Sigmoid colon (tissue), 6 donors: ENCODE measurements at regions not wholly inside any gene's neighbourhood (a gene's known extent, or its start where the extent isn't known, plus 50 kb on each side); places are given as distances from the start of the nearest gene placed in this dataset.
A peak's percentile ranks its signal among the peaks of the same experiment; 100 is the strongest.
"Not testable (repeated sequence)": the region's sequence is repeated elsewhere in the genome, so short reads cannot be mapped to it uniquely, and the experiment has no call there.

ENCODE experiments used
- DNase-seq: peaks from one replicate; pipeline ENCODE4 v3.0.0-alpha.2; 2019
- H3K27ac ChIP-seq, 4 donors: fragments of 200-600 bp; sonication (generic); one replicate each; pipeline ENCODE4 v1.5.1; 2016 to 2019; ENCODE audit warnings: mild to moderate bottlenecking in 1 of 4
- H3K27me3 ChIP-seq, 3 donors: fragments of 200-600 bp; sonication (generic); one replicate each; pipeline ENCODE4 v1.5.1; 2019; ENCODE audit warnings: mild to moderate bottlenecking in 1 of 3
- H3K36me3 ChIP-seq, 4 donors: fragments of 200-600 bp; sonication (generic); one replicate each; pipeline ENCODE4 v1.5.1; 2016 to 2019
- H3K4me1 ChIP-seq, 4 donors: fragments of 200-600 bp; sonication (generic); one replicate each; pipeline ENCODE4 v1.5.1; 2017 to 2019
- H3K4me3 ChIP-seq, 4 donors: fragments of 200-600 bp; sonication (generic); one replicate each; pipeline ENCODE4 v1.5.1; 2017 to 2019; ENCODE audit warnings: mild to moderate bottlenecking in 2 of 4, moderate library complexity in 1 of 4
- H3K9me3 ChIP-seq, 4 donors: fragments of 200-600 bp in 3 of 4; sonication (generic) in 3 of 4; one replicate each; pipeline versions ENCODE4 v1.5.1 to v1.6.1; 2013 to 2019
- EP300 ChIP-seq, 4 donors: sonication (generic); formaldehyde crosslinking; IDR thresholded peaks; one replicate each; pipeline ENCODE4 v1.6.1; 2017; ENCODE audit warnings: antibody characterized with exemption in 4 of 4
- POLR2A ChIP-seq, 2 donors: fragments of 450-650 bp; IDR thresholded peaks; one replicate each; pipeline ENCODE4 v1.6.1; 2016; ENCODE audit warnings: antibody characterized with exemption in 2 of 2, mild to moderate bottlenecking in 2 of 2, moderate library complexity in 2 of 2
- POLR2AphosphoS5 ChIP-seq, 4 donors: sonication (generic); formaldehyde crosslinking; IDR thresholded peaks; one replicate each; pipeline ENCODE4 v1.6.1; 2017; ENCODE audit warnings: antibody characterized with exemption in 4 of 4
- WGBS, 2 donors: extraction: QIAGEN DNeasy Blood & Tissue Kit; methylation state at CpG; one replicate each; pipeline ENCODE4 v1.1.7; 2013; 5-methylcytosine and 5-hydroxymethylcytosine counted together
- intact Hi-C: fragments of 100-400 bp; cut with DNase I; formaldehyde crosslinking; loops from one replicate; pipeline ENCODE4 v1.15.1; 2023
- TF ChIP-seq, protein P1 (sequence below), 4 experiments: fragments of 450-650 bp in 3 of 4; fragments of 200-600 bp in 1 of 4; IDR thresholded peaks; one replicate each; pipeline ENCODE4 v1.5.1; 2016 to 2019; ENCODE audit warnings: antibody characterized with exemption in 4 of 4, mild to moderate bottlenecking in 3 of 4, moderate library complexity in 2 of 4
- donor health status: healthy with polysubstance abuse.
- donor health status: healthy.

DNA sequence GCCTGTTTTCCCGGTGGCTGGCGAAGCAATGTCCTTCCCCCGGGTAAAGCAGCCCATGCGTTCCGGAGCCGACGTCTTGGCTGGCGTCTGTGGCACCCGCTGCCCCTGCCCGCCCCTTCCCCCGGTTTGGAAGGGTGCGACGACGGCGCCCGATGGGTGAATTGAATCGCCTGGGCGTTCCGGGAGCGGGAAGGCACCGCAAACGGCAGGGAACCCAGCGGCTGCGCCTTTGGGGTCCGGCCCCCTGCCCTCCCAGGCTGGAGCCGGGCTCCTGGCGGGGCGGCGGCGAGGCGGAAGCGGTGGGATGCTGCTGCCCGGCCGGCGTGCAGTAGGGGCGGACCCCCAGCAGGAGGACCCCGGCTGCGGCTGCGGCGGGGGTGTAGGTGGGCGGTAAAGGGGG, 123.6 kb upstream of the RHOU start:
- 97% methylated on average over 20 of the region's 41 CpGs; no CpG with 5 or more reads in 1 of the 2 donors for WGBS, 2 donors
- not testable (repeated sequence) for H3K27ac ChIP-seq, DNase-seq

DNA sequence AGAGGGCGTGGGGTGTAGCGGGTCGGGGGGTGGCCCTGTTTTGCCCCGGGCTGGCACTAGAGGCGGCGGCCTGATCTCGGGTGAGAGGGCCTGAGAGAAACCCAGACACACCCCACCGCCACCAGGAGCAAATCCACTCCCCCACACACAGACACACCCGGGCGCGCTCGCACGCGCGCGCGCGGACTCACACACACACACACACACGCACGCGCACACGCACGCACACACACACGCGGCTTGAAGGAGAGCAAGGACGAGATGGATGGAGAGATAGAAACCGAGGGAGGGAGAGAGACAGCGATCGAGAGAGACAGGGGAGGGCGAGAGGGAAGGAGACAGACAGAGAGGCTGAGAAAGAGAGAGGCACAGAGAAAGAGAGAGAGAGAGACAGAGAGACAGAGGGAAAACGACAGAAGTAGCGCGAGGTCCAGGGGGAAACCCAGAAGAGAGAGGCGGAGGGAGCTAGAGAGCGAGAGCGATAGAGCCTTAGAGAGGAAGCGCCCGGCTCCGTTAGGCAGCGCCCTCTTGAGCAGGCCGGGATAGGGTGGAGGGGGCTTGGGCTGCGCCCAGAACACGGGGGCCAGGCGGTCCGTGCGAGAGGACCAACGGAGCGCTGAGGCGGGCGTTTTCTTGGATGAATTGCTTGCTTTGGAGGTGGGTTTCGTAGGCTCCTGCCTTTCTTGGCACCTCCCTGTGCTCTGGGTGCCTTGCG, 113.1 kb upstream of the RHOU start:
- 59 to 95% methylated on average over 9 to 20 of the region's 52 CpGs for WGBS, 2 donors
- H3K36me3 ChIP-seq, intact Hi-C loops, H3K27me3 ChIP-seq, H3K4me3 ChIP-seq, H3K4me1 ChIP-seq, H3K27ac ChIP-seq, H3K9me3 ChIP-seq: not testable (repeated sequence)
- DNase-seq: peak; percentile 83

More for the DNA sequence above, 123.6 kb upstream of the RHOU start:
- H3K4me3 ChIP-seq, H3K36me3 ChIP-seq, intact Hi-C loops, H3K9me3 ChIP-seq, H3K27me3 ChIP-seq, H3K4me1 ChIP-seq: not testable (repeated sequence)

DNA sequence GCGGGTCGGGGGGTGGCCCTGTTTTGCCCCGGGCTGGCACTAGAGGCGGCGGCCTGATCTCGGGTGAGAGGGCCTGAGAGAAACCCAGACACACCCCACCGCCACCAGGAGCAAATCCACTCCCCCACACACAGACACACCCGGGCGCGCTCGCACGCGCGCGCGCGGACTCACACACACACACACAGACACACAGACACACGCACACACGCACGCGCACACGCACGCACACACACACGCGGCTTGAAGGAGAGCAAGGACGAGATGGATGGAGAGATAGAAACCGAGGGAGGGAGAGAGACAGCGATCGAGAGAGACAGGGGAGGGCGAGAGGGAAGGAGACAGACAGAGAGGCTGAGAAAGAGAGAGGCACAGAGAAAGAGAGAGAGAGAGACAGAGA, 108.8 kb upstream of the RHOU start:
- 92% methylated on average over 19 of the region's 30 CpGs; no CpG with 5 or more reads in 1 of the 2 donors for WGBS, 2 donors
- H3K27me3 ChIP-seq, H3K36me3 ChIP-seq, H3K4me3 ChIP-seq, DNase-seq, H3K4me1 ChIP-seq, intact Hi-C loops, H3K27ac ChIP-seq, H3K9me3 ChIP-seq: not testable (repeated sequence)

DNA sequence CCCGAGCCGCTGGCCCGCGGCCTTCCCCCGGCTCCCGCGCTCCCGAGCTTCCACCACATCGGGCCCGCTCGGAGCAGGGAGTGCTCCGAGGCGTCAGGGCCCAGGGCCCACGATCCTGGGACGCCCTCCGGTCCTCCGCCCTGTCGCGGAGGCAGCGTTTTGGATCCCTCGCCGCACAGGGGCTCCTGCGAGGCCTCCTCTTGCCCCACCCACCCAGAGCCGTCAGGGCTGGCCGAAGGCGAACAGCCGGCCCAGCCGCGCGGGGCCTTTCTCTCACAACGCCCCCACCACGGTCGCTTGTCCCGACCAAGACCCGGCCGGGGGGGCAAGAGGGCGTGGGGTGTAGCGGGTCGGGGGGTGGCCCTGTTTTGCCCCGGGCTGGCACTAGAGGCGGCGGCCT, 102.4 kb upstream of the RHOU start:
- DNase-seq, H3K27me3 ChIP-seq, H3K36me3 ChIP-seq, H3K9me3 ChIP-seq, intact Hi-C loops, H3K4me1 ChIP-seq, H3K27ac ChIP-seq: not testable (repeated sequence)
- H3K4me3 ChIP-seq: peak overlapping the region in 1 of 4 donors; percentile 35
- 94% methylated on average over 15 of the region's 42 CpGs; no CpG with 5 or more reads in 1 of the 2 donors for WGBS, 2 donors

DNA sequence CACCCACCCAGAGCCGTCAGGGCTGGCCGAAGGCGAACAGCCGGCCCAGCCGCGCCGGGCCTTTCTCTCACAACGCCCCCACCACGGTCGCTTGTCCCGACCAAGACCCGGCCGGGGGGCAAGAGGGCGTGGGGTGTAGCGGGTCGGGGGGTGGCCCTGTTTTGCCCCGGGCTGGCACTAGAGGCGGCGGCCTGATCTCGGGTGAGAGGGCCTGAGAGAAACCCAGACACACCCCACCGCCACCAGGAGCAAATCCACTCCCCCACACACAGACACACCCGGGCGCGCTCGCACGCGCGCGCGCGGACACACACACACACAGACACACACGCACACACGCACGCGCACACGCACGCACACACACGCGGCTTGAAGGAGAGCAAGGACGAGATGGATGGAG, 100.0 kb upstream of the RHOU start:
- intact Hi-C loops, H3K4me1 ChIP-seq, H3K27me3 ChIP-seq, H3K36me3 ChIP-seq, H3K9me3 ChIP-seq: not testable (repeated sequence)
- 40 to 60% methylated on average over 38 to 40 of the region's 40 CpGs for WGBS, 2 donors
- peak; percentile 77 for DNase-seq
- H3K4me3 ChIP-seq: peak overlapping the region; percentile 17 to 36 (median 32)
- peak overlapping the region in 1 of 4 donors; percentile 27 for H3K27ac ChIP-seq

DNA sequence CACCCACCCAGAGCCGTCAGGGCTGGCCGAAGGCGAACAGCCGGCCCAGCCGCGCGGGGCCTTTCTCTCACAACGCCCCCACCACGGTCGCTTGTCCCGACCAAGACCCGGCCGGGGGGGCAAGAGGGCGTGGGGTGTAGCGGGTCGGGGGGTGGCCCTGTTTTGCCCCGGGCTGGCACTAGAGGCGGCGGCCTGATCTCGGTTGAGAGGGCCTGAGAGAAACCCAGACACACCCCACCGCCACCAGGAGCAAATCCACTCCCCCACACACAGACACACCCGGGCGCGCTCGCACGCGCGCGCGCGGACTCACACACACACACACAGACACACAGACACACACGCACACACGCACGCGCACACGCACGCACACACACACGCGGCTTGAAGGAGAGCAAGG, 97.8 kb upstream of the RHOU start:
- DNase-seq: peak; percentile 79
- H3K4me3 ChIP-seq: peak overlapping the region in 2 of 4 donors; percentile 35 to 45
- H3K27ac ChIP-seq, intact Hi-C loops, H3K27me3 ChIP-seq, H3K4me1 ChIP-seq, H3K36me3 ChIP-seq, H3K9me3 ChIP-seq: not testable (repeated sequence)
- 21% methylated on average over 16 of the region's 39 CpGs; no CpG with 5 or more reads in 1 of the 2 donors for WGBS, 2 donors

DNA sequence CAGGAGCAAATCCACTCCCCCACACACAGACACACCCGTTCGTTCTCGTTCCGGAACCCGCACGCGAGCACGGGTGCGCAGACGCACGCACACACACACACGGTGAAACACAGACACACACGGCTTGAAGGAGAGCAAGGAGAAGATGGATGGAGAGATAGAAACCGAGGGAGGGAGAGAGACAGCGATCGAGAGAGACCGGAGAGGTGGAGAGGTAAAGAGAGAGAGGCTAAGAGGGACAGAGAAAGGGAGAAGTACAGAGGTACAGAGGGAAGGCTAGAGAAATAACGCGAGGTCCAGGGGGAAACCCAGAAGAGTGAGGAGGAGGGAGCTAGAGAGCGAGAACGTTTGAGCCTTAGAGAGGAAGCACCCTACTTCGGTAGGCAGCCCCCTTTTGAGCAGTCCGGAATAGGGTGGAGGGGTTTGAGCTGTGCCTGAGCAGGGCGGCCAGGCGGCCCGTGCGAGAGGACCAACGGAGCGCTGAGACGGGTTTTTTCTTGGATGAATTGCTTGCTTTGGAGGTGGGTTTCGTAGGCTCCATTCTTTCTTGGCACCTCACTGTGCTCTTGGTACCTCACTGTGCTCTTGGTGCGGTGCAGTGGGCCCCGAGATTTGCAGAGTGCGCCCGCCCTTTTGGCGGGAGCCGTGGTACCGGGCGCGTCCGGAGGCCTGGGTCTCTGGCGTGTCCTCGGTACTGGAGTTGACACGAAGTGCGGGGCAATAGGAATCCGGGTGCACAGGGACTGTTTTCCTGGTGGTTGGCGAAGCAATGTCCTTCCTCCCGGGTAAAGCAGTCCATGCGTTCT, 88.4 kb upstream of the RHOU start:
- WGBS, 2 donors: 1% methylated on average over 49 of the region's 49 CpGs
- Histone ChIP-seq H3K9me3 (no peaks in the 10 kb centered on the region), H3K4me3 (peak overlapping the region; percentile 24 to 44 (median 26)), H3K27me3 (peaks cover 45 to 55% (median 54%) of the 10 kb centered on the region in 3 donors), H3K4me1 (peaks cover 0 to 20% (median 19%) of the 10 kb centered on the region in 4 donors), H3K27ac (no peak overlapping the region), H3K36me3 (no peaks in the 10 kb centered on the region)
- intact Hi-C loops: no loop called here
- DNase-seq: no peak
- no peak for TF ChIP-seq EP300 (IDR thresholded peaks at IDR 0.05)
- TF ChIP-seq POLR2AphosphoS5 (IDR thresholded peaks at IDR 0.05): peak in 2 of 4 donors; percentile 9 to 18
- no peak for TF ChIP-seq POLR2A (IDR thresholded peaks at IDR 0.05)

DNA sequence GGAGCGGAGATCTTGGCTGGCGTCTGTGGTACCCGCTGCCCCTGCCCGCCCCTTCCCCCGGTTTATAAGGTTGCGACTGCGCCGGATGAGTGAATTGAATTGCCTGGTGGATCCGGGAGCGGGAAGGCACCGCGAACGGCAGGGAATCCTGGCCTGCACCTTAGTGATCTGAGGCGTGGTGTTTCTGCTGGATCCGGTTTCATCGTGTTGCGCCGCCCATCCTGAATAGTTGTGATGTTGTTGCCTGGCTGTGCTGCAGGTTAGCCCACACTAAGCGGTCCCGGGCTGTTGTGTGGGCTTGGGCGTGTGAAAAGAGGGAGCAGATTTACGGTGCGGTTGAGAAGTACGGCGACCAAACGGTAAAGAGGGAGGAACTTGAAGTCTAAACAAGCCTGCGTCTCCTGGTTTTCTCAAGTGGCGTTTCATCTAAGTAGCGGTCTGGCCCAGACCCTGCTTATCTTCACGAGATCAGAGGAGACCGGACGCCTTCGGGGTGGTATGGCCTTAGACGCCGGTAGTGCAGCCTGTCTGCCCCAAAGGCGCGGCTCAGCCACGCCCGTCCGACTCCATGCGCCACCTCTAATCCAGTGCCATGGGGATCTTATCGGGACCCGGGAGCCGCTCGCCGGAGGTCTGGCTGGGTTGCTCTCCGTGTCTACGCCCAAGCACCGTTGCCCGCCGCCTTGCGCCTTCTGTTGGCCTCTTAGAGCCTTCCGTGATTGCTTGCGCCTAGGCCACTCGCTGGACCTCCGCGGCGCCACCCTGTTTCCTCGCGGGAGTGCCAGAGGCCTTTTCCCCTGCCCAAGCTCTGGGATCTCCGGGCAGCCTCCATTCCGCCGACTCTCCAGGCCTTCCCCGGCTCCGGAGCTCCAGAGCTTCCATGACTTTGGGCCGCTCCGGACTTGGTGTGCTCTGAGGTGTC, 87.5 kb upstream of the RHOU start:
- Histone ChIP-seq H3K4me3 (peak overlapping the region; percentile 7 to 44 (median 26)), H3K9me3 (no peaks in the 10 kb centered on the region), H3K4me1 (peaks cover 0 to 20% (median 19%) of the 10 kb centered on the region in 4 donors), H3K27ac (no peak overlapping the region), H3K36me3 (no peaks in the 10 kb centered on the region), H3K27me3 (peaks cover 46 to 63% (median 59%) of the 10 kb centered on the region in 3 donors)
- DNase-seq: peak; percentile 68
- intact Hi-C loops: no loop called here
- TF ChIP-seq, protein P1, sequence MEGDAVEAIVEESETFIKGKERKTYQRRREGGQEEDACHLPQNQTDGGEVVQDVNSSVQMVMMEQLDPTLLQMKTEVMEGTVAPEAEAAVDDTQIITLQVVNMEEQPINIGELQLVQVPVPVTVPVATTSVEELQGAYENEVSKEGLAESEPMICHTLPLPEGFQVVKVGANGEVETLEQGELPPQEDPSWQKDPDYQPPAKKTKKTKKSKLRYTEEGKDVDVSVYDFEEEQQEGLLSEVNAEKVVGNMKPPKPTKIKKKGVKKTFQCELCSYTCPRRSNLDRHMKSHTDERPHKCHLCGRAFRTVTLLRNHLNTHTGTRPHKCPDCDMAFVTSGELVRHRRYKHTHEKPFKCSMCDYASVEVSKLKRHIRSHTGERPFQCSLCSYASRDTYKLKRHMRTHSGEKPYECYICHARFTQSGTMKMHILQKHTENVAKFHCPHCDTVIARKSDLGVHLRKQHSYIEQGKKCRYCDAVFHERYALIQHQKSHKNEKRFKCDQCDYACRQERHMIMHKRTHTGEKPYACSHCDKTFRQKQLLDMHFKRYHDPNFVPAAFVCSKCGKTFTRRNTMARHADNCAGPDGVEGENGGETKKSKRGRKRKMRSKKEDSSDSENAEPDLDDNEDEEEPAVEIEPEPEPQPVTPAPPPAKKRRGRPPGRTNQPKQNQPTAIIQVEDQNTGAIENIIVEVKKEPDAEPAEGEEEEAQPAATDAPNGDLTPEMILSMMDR (IDR thresholded peaks at IDR 0.05): no peak
- peak in 1 of 4 donors; percentile 17 for TF ChIP-seq POLR2AphosphoS5 (IDR thresholded peaks at IDR 0.05)
- WGBS, 2 donors: 1% methylated on average over 67 of the region's 67 CpGs
